HG03196 (cell line): ENCODE measurements at regions not wholly inside any gene's neighbourhood (a gene's known extent, or its start where the extent isn't known, plus 50 kb on each side); places are given as distances from the start of the nearest gene placed in this dataset.

ENCODE experiments used
- ATAC-seq: cut with Tn5 transposase; IDR thresholded peaks from one replicate; pipeline ENCODE4 v1.9.1; 2021; ENCODE audit not compliant: unreplicated experiment

DNA sequence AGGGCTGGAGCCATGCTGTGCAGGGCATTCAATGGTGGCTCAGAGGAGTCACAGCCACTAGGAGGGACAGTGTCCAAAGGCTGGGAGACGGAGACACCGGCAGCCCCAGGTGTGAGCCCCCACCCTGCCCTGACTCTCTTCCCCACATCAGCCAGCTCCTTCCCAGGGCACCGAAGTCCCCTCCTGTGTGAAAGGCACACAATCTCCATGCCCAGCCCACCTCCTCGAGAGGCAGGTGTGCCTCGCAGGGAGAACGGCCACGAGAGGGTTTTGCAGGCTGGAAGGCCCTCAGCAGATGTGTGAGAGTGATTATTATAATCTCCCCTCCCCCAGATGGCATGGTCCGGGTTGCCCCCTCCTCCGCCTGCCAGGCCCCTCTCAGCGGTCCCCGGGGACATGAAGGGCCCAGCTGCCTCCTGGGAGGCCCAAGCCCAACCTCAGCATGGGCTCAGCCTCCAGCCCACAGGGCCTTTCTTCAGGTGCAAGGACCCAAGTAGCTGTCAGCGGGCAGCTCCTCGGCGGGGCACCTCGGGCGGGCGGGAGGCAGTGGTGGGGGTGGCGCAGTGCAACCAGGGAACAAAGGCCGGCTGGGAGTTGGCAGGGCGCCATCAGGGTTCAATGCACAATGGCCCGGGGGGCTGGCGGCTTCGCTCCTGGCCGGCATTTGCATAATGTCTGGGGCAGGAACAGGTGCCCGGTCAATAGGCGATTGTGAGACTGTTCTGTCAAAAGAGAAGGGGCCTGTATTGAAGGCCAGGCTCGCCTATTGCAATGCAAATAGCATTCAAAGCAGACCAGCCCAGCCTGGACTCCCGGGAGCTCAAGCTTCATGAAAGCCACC lies 155.3 kb upstream of the ZMIZ1 start:
- no peak for ATAC-seq

DNA sequence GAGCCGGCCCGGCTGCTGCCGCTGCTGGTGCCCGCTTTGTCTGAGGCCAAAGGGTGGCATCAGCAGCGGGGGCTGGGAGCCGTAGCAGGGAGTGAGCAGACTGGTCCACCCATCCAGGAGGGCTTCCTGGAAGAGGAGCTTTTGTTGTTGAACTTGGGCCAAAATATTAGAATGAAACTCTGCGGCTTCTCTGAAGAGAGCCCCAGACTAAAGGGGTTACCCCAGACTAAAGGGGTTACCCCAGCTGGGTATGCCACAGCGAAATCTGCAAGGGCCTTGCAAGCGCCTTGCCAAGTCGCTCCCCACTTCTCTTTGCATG lies 154.7 kb upstream of the ZMIZ1 start:
- ATAC-seq = no peak

DNA sequence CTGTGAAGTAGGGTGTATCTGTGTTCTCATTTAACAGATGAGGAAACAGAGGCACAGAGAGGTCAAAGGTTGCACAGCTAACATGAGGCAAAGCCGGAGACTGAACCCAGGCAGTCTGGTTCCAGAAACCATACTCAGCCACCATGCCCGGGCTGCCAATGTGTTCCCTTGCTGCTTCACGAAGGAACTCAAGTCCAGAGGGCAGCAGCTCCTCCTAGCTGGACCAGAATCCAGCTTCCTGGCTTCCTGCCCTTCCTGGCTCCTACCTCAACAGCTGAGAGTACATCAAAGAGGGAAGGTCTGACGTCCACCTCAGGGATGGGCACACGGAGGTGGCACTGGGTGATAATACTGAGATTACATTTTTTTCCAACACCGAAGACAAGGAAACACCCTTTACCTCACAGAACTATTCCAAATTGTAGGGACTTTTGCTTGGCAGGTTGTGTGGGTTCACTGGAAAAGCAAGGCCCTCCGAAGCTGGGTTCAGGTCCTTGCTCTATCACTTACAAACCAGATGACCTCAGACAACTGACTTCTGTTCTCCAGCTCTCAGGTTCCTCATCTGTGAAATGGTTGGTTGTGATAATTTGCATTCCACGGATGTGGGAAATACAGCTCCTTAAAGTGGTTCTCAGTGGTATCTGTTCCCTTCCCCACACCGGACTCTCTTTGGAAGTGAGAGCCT lies 154.1 kb upstream of the ZMIZ1 start:
- no peak for ATAC-seq

DNA sequence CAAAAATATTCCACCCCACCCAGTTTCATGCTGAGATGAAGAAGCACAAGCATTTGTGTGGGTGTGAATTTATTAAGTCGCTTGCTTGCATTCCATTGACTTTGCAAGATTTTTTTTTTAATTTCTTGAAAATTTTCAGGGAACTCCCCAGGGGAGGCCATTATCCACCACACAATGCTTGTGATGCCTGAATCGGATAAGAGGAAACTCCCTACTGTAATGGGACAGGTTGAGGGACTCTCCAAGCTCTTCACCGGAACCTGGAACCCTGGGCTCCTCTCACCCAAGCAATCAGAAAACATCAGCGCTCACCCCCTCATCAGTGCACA lies 153.6 kb upstream of the ZMIZ1 start:
- no peak for ATAC-seq

DNA sequence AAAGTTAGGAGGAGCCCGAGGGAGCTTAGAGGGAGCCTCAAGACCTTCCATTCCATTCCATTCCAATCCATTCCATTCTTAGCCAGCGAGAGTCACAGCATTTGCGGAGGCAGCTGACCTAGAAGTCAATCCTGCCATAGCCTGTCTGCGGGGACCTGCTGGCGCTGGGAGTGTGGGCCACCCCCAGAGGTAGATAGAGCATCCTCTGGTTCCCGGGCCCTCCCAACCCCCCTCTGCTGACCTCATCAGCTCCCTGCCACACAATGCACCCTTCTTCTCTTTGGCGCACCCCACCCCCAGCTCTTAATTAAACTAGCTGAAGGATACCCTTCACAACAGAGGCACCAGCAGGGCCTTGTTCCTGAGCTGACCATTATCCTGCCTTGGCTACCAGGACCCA lies 152.5 kb upstream of the ZMIZ1 start:
- ATAC-seq = no peak

DNA sequence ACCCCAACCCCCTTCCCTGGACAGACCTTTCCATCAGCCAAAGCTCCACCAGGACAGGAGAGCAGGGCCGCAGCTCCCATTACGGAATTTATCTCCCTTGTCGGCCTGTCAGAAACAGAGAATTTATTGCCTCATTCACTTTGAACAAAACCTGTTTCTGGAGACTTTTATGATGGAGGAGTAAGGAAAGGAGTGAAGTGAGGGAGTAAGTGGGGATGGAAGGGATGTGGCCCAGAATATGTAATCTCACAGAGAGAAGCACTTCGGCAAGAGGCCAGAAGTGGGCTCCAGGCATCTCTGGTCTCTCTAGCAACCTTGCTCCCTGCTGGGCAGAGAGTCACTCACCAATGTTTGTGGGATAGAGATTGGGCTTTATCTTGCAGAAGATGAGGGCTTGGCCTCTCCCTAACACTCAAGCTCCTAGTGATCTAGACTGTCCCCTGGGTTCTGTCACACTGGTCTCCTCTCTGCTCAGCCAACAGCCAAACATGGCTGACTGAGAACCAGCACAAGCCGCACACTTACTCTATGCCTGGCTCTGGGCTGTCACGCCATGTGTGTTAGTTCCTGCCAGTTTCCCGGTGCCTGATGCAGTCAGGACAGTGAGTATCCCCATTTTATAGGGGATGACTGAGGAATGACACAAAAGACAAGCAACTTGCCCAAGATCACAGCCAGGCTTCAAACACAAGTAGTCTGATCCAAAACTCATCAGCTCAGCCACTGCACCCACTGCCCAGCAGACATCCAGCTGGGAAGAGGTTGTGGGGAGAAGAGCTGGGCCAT lies 149.4 kb upstream of the ZMIZ1 start:
- ATAC-seq = no peak

DNA sequence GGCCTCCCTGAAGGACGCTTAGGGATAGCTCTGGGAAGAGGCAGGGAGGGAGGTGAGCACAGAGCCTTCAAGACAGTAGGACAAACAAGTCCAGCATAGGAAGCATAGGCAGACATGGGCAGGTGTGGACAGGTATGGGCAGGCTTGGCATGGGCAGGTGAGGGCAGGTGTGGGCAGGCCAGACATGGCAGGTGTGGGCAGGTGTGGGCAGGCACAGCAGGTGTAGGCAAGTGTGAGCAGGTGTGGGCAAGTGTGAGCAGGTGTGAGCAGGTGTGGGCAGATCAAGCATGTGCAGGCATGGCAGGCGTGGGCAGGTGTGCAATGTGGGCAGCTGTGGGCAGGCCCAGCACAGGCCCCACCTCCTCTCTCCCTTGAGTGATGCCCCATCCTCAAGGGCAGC lies 148.8 kb upstream of the ZMIZ1 start:
- ATAC-seq = no peak

DNA sequence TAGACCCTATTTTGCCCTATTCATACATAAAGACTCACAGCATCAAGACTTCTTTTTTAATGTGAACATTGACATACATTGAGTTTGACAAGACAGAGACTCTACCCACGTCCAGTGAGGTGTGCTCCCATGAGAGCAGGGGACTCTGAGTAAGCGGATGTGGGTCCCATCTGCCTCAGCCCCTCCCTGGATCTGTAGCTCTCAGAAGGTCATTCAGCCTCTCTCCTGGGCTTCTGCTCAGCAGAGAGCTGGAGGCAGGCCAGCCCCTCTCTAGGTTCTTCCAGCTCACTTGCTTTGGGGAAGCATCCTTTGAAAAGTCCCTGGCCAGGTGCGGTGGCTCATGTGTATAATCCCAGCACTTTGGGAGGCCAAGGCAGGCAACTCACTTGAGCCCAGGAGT lies 146.9 kb upstream of the ZMIZ1 start:
- no peak for ATAC-seq

DNA sequence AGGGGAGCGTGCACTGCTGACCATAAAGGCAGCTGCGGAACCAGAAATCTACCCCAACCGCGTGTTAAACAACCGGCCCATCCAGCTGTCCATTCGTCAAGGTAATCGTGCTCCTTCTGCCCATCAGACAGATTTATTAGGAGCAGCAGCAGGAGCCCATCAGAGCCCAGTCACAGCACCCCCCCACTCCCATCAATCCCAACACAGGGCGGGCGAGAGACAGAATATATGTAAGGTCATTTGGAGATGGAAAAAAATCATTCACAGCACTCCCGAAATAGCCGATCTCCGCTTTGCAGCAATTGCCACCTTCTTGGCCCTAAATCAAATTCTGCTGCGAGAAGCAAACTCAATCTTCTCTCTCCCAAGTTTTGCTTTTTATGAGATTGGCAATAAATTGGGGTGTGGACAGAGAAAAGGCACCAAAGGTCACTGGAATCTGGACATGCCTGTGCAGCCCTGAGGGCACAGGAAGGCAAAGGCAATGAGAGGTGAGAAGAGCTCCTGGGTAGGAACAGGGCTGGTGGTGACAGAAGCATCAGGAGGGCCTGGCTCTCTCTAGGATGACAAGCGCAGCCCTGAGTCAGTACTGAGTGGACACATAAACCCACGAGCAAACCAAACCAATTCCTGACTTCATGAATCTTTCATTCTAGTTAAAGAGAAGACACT lies 145.0 kb upstream of the ZMIZ1 start:
- no peak for ATAC-seq

DNA sequence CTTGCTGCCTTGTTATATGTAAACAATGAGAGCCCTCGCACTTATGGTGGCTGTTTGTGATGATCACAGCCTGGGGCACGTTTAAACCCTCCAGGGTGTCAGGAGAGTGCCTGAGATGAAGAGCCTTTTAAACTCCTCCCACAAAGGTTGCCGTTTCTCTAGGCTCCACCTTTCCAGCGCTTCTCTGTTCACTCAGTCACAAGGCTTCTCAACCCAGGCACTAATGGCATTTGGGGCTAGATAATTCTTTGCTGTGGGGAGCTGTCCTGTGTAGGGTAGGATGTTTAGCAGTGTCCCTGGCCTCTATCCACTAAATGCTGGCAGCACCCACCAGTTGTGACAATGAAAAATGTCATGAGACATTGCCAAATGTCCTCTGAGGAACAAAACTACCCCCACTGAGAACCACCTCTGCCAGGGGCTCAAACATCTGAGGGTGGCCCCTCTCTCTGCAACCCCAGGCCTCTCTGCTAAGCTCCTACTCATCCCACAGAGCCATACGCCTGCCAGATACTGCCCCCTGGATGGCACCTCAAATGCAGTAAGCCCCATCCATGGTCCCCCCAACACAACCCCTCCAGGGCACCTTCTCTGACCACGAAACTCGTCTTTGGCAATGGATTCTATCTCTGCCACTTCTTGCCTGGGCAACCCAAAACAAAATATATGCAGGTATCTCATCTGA lies 144.3 kb upstream of the ZMIZ1 start:
- no peak for ATAC-seq

DNA sequence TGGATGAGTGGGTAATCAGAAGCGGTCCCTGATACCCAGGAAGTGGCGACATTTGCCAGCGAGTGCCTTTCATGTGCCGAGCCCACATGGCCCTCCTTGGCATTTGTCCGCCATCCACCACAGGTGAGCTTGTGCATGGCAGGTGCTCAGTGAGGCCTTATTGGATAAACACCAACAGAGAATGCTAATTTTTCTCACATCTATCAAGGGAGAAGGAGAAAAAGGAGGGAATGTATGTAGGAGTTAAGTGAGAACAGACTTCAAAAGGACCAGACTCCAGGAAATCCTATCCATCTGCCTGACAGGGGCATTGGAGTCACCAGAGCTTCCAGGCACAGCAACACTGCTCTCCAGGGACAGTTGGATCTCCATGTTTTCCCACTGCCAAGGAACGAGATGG lies 143.5 kb upstream of the ZMIZ1 start:
- no peak for ATAC-seq

DNA sequence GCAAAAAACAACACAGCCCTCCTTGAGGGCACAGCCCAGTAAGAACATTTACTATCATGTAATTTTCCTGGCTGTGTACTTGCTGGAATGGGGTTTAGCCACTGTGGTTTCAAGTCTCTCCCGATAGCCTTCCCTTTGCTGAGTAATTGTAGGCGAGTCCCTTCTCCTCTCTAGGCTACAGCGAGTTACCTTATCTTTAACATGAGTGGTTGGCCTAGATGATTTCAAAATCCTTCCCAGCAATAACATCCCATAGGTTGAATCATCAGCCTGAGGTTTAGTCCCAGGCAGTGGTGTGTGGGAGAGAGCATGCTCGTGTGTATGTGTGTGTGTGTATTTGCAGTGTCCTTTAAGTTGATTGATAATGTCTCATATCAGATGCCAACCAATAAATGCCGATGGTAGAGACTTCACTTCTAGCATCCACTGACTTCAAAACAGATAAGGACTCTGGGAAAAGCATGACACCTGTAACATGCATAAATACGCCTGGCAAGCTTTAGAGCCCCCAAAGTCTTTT lies 142.9 kb upstream of the ZMIZ1 start:
- ATAC-seq = no peak

DNA sequence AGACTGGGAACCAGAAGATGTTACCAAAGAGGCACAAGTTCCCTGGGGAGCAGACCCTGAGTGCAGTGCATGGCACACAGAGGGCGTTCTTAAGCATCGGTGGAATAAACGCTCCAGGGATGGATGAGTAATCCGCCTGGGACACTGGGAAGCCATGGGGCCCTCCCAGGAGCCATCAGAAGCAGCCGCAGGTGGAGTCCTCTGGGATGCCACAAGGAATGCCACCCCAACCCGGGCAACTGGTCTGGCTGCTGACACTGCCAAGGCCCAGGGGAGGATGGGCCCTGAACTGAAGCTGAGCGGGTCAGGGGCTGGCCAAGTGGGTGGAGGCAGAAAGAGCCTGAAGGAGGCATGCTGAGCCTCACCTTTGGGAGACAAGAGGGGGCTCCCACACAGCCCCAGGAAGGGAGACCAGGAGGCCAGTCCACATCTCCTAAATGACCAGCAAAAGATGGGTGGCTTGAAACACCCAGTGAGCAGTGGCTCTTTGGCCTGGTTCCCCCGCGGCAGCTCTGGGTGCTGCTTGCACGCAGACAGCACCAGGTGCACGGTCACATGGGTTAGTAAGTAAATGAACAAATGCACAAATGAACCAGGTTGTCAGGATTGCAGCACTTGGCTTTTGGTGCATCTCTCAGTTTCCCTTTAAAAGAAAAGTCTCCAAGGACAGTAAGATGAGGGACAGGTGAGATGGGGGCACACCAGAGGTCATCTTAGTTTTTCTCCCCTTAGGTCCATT lies 141.3 kb upstream of the ZMIZ1 start:
- ATAC-seq = no peak

DNA sequence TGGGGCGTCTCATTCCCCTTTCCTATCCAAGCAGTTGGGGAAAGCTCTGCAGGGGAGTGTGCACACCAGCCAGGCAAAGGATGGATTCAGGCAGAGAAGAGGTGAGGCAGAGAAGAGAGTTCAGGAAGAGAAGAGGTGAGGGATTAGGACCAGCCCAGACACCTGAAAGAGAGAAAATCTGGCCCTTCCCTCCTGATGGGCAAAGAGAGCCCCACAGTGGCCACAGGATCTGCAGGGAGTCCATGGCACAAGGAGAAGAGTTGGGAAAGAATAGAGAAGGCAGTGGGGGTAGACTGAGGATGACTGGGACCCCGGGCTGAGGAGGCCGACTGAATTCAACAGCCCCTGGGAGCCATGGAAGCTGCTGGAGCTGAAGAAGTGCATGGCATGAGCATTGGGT lies 140.4 kb upstream of the ZMIZ1 start:
- ATAC-seq = no peak

DNA sequence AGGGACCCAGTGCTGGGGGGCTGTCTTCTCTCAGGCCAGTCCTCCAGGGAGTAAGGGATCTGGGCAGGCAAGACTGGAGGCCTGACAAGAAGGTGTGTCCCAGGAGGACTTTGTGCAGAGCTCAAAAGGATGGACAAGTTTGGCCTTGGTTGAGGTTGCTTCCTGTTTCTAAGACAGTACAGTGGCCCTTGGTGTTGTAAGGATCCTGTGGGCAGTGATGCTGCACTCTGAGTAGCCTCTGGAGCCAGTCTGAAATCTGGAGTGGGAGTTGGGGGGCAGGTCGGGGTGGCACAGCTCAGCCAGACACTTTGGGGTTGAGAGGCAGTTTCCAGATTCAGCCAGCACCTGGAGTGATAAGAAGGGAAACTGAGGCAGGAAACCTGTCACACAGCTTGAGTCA lies 139.2 kb upstream of the ZMIZ1 start:
- no peak for ATAC-seq

DNA sequence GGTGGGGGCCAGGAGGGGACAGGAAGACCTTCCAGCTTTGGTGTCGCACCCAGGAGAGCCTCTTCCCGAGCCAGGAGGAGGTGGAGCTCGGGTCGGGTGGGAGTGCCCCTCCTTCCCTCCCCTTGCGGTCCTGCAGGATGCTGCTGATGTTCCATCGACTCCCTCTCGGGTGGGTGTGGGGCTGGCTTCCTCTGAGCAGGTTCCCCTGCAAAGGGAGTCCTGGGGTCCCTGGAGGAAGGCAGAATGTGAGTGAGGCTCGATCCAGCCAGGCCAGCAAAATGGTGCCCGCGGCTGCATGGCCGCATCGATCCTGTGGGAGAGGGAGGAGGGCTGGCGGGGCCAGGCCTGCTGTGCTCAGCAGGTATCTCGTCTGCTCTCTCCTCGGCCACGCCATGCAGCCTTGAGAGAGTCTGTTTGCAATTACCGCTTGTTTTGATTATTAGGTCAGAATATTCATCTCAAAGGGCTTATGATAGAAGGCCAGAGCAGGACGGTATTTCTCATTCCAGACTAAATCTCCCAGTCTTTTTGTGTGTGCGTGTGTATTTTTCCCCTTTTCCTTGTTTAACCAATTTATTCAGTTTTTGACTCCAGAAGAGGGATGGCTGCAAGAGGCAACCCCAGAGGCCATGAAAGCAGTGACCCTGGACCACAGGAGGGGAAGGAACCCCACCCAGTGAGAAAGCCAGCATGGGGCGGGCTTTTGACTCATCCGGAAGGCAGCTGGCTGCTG lies 137.3 kb upstream of the ZMIZ1 start:
- no peak for ATAC-seq

DNA sequence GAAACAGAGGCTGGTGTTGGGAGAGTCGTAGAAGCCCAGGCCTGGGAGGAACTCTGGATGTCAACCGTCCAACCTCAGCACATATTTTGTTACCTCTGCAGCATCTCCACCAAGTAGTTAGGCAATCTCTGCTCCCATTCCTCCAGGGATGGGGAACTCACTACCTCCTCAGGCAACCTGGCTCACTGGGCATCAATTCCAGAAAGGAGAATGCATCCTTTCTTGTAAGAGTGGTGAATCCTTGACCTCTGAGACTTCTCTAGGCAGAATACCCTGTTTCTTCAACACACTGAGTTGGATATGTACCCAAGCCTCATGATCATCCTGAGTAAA lies 136.7 kb upstream of the ZMIZ1 start:
- ATAC-seq = no peak

DNA sequence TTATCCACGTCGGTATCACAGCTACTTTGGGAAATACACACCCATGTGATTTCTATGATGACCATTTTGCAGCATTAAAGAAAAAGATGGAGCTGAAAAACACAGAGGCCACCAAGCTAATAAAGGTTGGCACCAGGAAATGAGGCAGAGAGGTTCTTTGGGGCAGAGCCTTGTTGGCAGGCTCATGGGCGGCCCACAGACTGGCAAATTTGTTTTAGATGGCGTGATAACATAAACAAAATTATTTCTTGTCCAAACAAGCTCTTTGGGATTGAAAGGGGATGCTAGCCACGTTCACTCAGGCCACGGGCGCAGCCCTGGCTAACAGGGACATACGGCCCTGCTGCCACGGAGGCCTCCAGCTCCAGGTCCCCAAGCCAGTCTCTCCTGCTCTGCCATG lies 135.9 kb upstream of the ZMIZ1 start:
- no peak for ATAC-seq

DNA sequence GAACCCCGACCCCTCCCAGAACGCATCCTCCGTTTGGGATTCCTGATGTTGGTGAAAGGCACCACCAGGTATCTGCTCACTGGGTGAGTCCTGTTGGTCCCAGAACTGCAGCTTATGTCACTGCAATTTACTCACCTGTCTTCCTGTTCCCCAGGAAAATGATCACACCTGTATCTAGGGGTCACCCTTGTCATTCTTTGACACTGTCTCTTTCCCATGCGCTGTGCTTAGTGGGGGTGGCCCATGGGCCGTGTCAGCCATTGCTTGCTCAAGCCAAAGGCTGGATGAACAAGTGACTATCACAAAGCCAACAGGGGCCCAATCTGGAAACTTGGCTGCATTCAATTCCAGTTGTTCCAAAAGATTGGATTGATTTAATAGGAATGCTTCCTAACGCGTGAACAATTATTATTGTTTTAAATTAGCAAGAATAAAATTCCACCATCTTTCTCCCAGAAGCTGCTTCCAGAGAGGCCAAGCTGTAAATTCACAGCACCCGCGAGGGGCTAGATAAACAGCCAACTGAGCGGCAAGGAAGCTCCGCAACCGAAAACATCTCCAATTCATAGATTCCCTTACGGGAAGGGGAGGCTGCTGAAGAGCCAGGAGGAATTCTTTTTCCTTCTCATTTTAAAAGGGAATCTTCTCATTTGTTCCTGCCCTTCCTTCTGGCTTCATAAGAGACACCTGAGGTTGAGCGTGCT lies 134.8 kb upstream of the ZMIZ1 start:
- ATAC-seq = no peak
